A549 (cell line): ENCODE measurements at regions not wholly inside any gene's neighbourhood (a gene's known extent, or its start where the extent isn't known, plus 50 kb on each side); places are given as distances from the start of the nearest gene placed in this dataset.
"Not testable (repeated sequence)": the region's sequence is repeated elsewhere in the genome, so short reads cannot be mapped to it uniquely, and the experiment has no call there.

Experiments used
- ATAC-seq, 2 experiments: fragments of 200-7000 bp in 1 of 2; fragments of >200 bp in 1 of 2; cut with Nextera tagmentation in 1 of 2; cut with Tn5 transposase in 1 of 2; 3 replicates each; pipeline versions ENCODE4 v1.8.0 to v1.9.1; 2018 to 2020; ENCODE audit warnings: mild to moderate bottlenecking in 1 of 2, moderate library complexity in 1 of 2
- CTCF ChIA-PET: fragments of 300-600 bp; sonication (Branson Sonifier 250); formaldehyde crosslinking; extraction: SDS; loops from one replicate; lab custom pipeline; 2021; ENCODE audit warnings: antibody characterized with exemption, inconsistent platforms; lab: Yijun Ruan, JAX
- POLR2A ChIA-PET: fragments of 350-600 bp; formaldehyde crosslinking; extraction: SDS; loops from one replicate; lab custom pipeline; 2021; ENCODE audit warnings: antibody characterized with exemption, inconsistent platforms; lab: Yijun Ruan, JAX
- DNase-seq, 2 experiments: peaks; one replicate each; pipeline versions ENCODE4 v3.0.0 to v3.0.0-alpha.2; 2011 to 2016; ENCODE audit warnings: low read depth in 1 of 2, low spot score in 1 of 2
- FAIRE-seq: peaks from 2 replicates; lab custom pipeline; 2011; peaks lifted over from hg19 to GRCh38; lab: Jason Lieb, UNC
- H3K27ac ChIP-seq, 2 experiments: fragments of >200 bp; sonication (Bioruptor Twin); formaldehyde crosslinking; 3 replicates each; pipeline ENCODE4 v1.5.1; 2016 to 2017
- H3K4me1 ChIP-seq: fragments of >200 bp; sonication (Bioruptor Twin); formaldehyde crosslinking; 3 replicates; pipeline ENCODE4 v1.6.1; 2016
- H3K4me2 ChIP-seq: fragments of >200 bp; sonication (Bioruptor Twin); formaldehyde crosslinking; 3 replicates; pipeline ENCODE4 v1.6.1; 2016
- H3K4me3 ChIP-seq: fragments of >200 bp; sonication (Bioruptor Twin); formaldehyde crosslinking; 3 replicates; pipeline ENCODE4 v1.5.1; 2016
- H3K9me3 ChIP-seq: fragments of >200 bp; sonication (Bioruptor Twin); formaldehyde crosslinking; 3 replicates; pipeline ENCODE4 v1.6.1; 2016
- CHD2 ChIP-seq: fragments of 150-350 bp; IDR thresholded peaks from 2 replicates; pipeline ENCODE4 v1.6.1; 2014; ENCODE audit warnings: low read length; ENCODE audit not compliant: partially characterized antibody
- CHD4 ChIP-seq: fragments of 200-600 bp; sonication (generic); IDR thresholded peaks from 2 replicates; pipeline ENCODE4 v1.6.1; 2016; ENCODE audit warnings: antibody characterized with exemption, mild to moderate bottlenecking, borderline replicate concordance
- EP300 ChIP-seq, 2 experiments: fragments of >200 bp; sonication (Bioruptor Twin); formaldehyde crosslinking; IDR thresholded peaks; 2 replicates in 1 of 2; 3 replicates in 1 of 2; pipeline ENCODE4 v1.6.1; 2016 to 2017
- FOSL2 ChIP-seq, 2 experiments: fragments of 450-650 bp in 1 of 2; fragments of >200 bp in 1 of 2; sonication (Bioruptor Twin) in 1 of 2; formaldehyde crosslinking; IDR thresholded peaks; 2 replicates each; pipeline versions ENCODE4 v1.5.0 to v1.6.1; 2016 to 2020; ENCODE audit warnings: mild to moderate bottlenecking in 1 of 2, moderate library complexity in 1 of 2
- FOXS1 ChIP-seq: fragments of 250-450 bp; sonication (Bioruptor Pico); IDR thresholded peaks from 2 replicates; pipeline ENCODE4 v1.5.0; 2020; ENCODE audit warnings: mild to moderate bottlenecking, moderate library complexity
- HOXB13 ChIP-seq: fragments of 250-450 bp; sonication (Bioruptor Pico); IDR thresholded peaks from 2 replicates; pipeline ENCODE4 v1.5.0; 2020; ENCODE audit warnings: low read depth, mild to moderate bottlenecking, moderate library complexity
- JUN ChIP-seq, 2 experiments: fragments of >200 bp; sonication (Bioruptor Twin); formaldehyde crosslinking; IDR thresholded peaks; 2 replicates in 1 of 2; 3 replicates in 1 of 2; pipeline ENCODE4 v1.6.1; 2016 to 2017
- JUNB ChIP-seq: fragments of >200 bp; sonication (Bioruptor Twin); formaldehyde crosslinking; IDR thresholded peaks from 2 replicates; pipeline ENCODE4 v1.6.1; 2016
- KDM1A ChIP-seq: fragments of 200-600 bp; sonication (generic); IDR thresholded peaks from 2 replicates; pipeline ENCODE4 v1.6.1; 2016; ENCODE audit warnings: low read depth, mild to moderate bottlenecking
- MAZ ChIP-seq: fragments of 150-350 bp; IDR thresholded peaks from 2 replicates; pipeline ENCODE4 v1.6.1; 2014; ENCODE audit warnings: antibody characterized with exemption, low read depth, low read length, borderline replicate concordance
- NFE2L2 ChIP-seq: fragments of 150-350 bp; conservative IDR thresholded peaks from 2 replicates; pipeline ENCODE4 v1.6.1; 2014; ENCODE audit warnings: low read length
- NR3C1 ChIP-seq: fragments of >200 bp; sonication (Bioruptor Twin); formaldehyde crosslinking; IDR thresholded peaks from 3 replicates; pipeline ENCODE4 v1.6.1; 2017
- PHF8 ChIP-seq: fragments of 200-600 bp; sonication (generic); IDR thresholded peaks from 2 replicates; pipeline ENCODE4 v1.6.1; 2016; ENCODE audit warnings: low read depth, mild to moderate bottlenecking, antibody characterized with exemption, moderate library complexity, borderline replicate concordance
- RAD21 ChIP-seq, 2 experiments: fragments of >200 bp in 1 of 2; sonication (Bioruptor Twin) in 1 of 2; formaldehyde crosslinking in 1 of 2; IDR thresholded peaks in 1 of 2; conservative IDR thresholded peaks in 1 of 2; 2 replicates in 1 of 2; 3 replicates in 1 of 2; pipeline ENCODE4 v1.6.1; 2012 to 2018; ENCODE audit warnings: inconsistent platforms in 1 of 2
- RCOR1 ChIP-seq: fragments of 150-350 bp; IDR thresholded peaks from 2 replicates; pipeline ENCODE4 v1.6.1; 2014; ENCODE audit warnings: antibody characterized with exemption, low read length, low read depth
- SMC3 ChIP-seq: fragments of >200 bp; sonication (Bioruptor Twin); formaldehyde crosslinking; IDR thresholded peaks from 3 replicates; pipeline ENCODE4 v1.6.1; 2018; ENCODE audit warnings: inconsistent platforms
- SREBF2 ChIP-seq: fragments of 450-650 bp; IDR thresholded peaks from 2 replicates; pipeline ENCODE4 v1.6.1; 2014; ENCODE audit warnings: mild to moderate bottlenecking, moderate library complexity
- ZC3H11A ChIP-seq: fragments of 450-650 bp; IDR thresholded peaks from 2 replicates; pipeline ENCODE4 v1.6.1; 2014; ENCODE audit warnings: antibody characterized with exemption, mild to moderate bottlenecking
- ZFP36 ChIP-seq: fragments of 450-650 bp; IDR thresholded peaks from 2 replicates; pipeline ENCODE4 v1.6.1; 2014; ENCODE audit warnings: borderline replicate concordance; ENCODE audit not compliant: partially characterized antibody
- WGBS: methylation state at CpG from one replicate; pipeline ENCODE4 v1.1.6; 2017; ENCODE audit errors: missing lambda C conversion rate; 5-methylcytosine and 5-hydroxymethylcytosine counted together
- TF ChIP-seq, protein P1 (sequence below): fragments of 450-650 bp; IDR thresholded peaks from 2 replicates; pipeline ENCODE4 v1.6.1; 2014; ENCODE audit warnings: antibody characterized with exemption
- TF ChIP-seq, protein P2 (sequence below): IDR thresholded peaks from 2 replicates; pipeline ENCODE4 v1.6.1; 2012; ENCODE audit warnings: low read depth, borderline replicate concordance

DNA sequence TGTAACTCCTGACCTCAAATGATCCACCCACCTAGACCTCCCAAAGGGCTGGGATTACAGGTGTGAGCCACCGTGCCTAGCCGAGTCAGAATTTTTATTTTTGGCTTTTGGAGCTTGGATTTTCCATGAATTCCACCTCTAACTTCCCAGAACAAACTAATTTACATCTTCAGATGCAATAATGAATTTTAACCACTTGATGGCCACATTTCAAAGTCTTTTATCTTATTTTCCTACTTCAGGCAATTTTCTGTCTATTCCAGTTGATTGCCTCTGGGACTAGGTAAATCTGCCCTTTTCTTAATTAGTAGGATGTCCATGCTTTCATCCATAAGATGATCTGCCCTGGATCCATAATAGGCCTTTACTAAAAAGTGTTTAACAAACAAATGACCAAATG lies 156.4 kb upstream of the ANKFN1 start (continued):
- TF ChIP-seq ZFP36 (no peak), JUNB (no peak), NR3C1 (no peak), SMC3 (no peak), ZC3H11A (no peak), RAD21 (conservative IDR thresholded peaks at IDR 0.05 in 1 of 2, IDR thresholded peaks at IDR 0.05 in 1 of 2) (no peak), CHD2 (no peak), EP300 (IDR thresholded peaks at IDR 0.05) (no peak), FOXS1 (CRISPR knock-in tag) (no peak)

DNA sequence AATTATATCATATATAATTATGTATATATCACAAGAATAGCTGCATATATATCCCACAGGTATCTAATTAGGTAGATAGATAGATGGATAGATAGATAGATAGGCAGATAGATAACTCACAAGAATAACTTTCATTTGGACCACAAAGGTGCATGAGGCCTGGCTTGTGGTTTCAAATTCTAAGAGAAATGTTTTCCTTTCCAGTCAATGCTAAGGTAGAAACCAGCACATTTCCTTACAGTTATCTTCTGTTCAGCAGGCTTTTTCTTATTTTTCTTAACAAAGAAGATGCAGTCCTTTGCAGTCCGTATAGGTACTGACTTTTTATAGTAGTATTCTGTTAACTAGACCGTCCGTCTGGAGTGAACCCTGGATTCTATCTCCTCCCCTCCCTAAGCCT lies 152.9 kb upstream of the ANKFN1 start:
- H3K9me3 ChIP-seq, result no peaks in the 10 kb centered on the region
- ChIA-PET CTCF (no interaction called here), POLR2A (no interaction called here)
- ATAC-seq (no peak), FAIRE-seq (no peak), DNase-seq (no peak)
- H3K4me2 ChIP-seq, result no peak overlapping the region
- TF ChIP-seq ZFP36 (no peak), FOSL2 (IDR thresholded peaks at IDR 0.05) (no peak), FOSL2 (CRISPR knock-in tag; IDR thresholded peaks at IDR 0.05) (no peak), CHD4 (no peak), MAZ (no peak), PHF8 (no peak), KDM1A (no peak), HOXB13 (CRISPR knock-in tag) (no peak)
- TF ChIP-seq, protein P1, sequence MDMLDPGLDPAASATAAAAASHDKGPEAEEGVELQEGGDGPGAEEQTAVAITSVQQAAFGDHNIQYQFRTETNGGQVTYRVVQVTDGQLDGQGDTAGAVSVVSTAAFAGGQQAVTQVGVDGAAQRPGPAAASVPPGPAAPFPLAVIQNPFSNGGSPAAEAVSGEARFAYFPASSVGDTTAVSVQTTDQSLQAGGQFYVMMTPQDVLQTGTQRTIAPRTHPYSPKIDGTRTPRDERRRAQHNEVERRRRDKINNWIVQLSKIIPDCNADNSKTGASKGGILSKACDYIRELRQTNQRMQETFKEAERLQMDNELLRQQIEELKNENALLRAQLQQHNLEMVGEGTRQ, result no peak
- no peaks in the 10 kb centered on the region for H3K4me1 ChIP-seq
- WGBS, result 2% methylated on average over 3 of the region's 3 CpGs
- H3K27ac ChIP-seq, result no peak overlapping the region
- H3K4me3 ChIP-seq, result no peak overlapping the region

DNA sequence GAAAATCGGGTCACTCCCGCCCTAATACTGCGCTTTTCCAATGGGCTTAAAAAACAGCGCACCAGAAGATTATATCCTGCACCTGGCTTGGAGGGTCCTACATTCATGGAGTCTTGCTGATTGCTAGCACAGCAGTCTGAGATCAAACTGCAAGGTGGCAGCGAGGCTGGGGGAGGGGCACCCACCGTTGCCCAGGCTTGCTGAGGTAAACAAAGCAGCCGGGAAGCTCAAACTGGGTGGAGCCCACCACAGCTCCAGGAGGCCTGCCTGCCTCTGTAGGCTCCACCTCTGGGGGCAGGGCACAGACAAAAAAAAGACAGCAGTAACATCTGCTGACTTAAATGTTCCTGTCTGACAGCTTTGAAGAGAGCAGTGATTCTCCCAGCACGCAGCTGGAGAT lies 150.6 kb upstream of the ANKFN1 start:
- H3K4me3 ChIP-seq, H3K4me2 ChIP-seq, FAIRE-seq, H3K4me1 ChIP-seq, POLR2A ChIA-PET, H3K9me3 ChIP-seq, H3K27ac ChIP-seq, CTCF ChIA-PET, DNase-seq, ATAC-seq: not testable (repeated sequence)
- WGBS, result 57% methylated on average over 5 of the region's 8 CpGs

DNA sequence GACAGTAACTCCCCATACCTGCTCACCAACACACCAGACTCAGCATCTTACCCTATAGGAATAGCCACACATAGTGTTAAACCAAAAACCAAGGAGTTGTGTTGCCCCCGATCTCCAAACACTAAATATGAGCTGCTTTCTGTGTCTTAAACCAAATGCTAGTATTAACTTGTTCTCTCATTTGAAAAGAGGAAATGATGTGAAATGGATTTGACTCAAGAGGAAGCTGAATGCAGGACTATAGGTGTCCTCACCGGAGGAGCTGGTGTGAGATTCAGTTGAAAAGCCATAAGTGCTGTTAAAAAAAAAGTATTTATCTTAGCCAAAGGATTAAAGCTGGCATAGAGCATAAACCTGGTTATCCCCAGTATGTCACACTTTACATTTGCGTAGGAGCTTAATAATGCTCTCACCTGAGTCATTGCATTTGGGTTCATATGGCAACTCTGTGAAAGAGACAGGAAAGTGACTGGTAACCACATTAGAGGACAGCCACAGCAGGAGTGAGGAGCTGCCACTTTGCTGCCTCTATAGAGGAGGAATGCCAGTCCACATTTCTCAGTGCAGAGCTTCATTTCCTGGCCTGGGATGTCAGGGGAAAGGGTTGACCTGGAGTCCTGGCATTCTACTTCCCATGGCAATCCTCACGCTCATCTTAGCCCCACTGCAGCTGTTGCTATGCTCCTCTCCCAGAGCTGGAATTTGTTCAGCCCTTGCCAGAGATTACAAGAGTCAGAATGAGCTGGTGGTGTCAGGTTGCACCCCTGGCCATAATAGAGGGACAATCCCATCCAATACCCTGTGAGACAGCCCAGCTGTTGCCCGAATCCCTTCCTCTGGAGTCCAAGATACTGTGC lies 143.3 kb upstream of the ANKFN1 start:
- DNase-seq, result no peak
- ChIA-PET CTCF (interaction anchor here (0.7 kb wide), 1 partner anchor 9 kb away, joined by 3 read pairs; no protein-coding TSS in a partner anchor), POLR2A (no interaction called here)
- 4% methylated on average over 5 of the region's 5 CpGs for WGBS
- Histone ChIP-seq H3K9me3 (peaks cover 2% of the 10 kb centered on the region; the same call in 1 of the 3 replicates), H3K4me1 (no peaks in the 10 kb centered on the region), H3K4me3 (no peak overlapping the region), H3K27ac (no peak overlapping the region)
- ATAC-seq, result no peak
- TF ChIP-seq JUN (IDR thresholded peaks at IDR 0.05) (no peak), RCOR1 (no peak), SREBF2 (no peak), KDM1A (no peak), HOXB13 (CRISPR knock-in tag) (no peak), NFE2L2 (no peak)
- TF ChIP-seq, protein P2, sequence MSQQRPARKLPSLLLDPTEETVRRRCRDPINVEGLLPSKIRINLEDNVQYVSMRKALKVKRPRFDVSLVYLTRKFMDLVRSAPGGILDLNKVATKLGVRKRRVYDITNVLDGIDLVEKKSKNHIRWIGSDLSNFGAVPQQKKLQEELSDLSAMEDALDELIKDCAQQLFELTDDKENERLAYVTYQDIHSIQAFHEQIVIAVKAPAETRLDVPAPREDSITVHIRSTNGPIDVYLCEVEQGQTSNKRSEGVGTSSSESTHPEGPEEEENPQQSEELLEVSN, result no peak
- TF ChIP-seq, all 56 proteins: peak for 0
- FAIRE-seq, result no peak
- no peak overlapping the region for H3K4me2 ChIP-seq
